ENCODE measurements at regions not wholly inside any gene's neighbourhood (a gene's known extent, or its start where the extent isn't known, plus 50 kb on each side); places are given as distances from the start of the nearest gene placed in this dataset.
"Not testable (repeated sequence)": the region's sequence is repeated elsewhere in the genome, so short reads cannot be mapped to it uniquely, and the experiment has no call there.

- DNase-seq (ENCODE audit: low spot score), result no peak
Measured at GRCh38 chr12:9367828-9368227, 159.6 kb upstream of the PZP start.

GRCh38 chr12:9367201-9367600 is 159.0 kb upstream of the PZP start:
- no peak for DNase-seq (ENCODE audit: low spot score)

GRCh38 chr12:9365296-9365695 is 157.1 kb upstream of the PZP start:
- DNase-seq (ENCODE audit: low spot score), result no peak

DNA sequence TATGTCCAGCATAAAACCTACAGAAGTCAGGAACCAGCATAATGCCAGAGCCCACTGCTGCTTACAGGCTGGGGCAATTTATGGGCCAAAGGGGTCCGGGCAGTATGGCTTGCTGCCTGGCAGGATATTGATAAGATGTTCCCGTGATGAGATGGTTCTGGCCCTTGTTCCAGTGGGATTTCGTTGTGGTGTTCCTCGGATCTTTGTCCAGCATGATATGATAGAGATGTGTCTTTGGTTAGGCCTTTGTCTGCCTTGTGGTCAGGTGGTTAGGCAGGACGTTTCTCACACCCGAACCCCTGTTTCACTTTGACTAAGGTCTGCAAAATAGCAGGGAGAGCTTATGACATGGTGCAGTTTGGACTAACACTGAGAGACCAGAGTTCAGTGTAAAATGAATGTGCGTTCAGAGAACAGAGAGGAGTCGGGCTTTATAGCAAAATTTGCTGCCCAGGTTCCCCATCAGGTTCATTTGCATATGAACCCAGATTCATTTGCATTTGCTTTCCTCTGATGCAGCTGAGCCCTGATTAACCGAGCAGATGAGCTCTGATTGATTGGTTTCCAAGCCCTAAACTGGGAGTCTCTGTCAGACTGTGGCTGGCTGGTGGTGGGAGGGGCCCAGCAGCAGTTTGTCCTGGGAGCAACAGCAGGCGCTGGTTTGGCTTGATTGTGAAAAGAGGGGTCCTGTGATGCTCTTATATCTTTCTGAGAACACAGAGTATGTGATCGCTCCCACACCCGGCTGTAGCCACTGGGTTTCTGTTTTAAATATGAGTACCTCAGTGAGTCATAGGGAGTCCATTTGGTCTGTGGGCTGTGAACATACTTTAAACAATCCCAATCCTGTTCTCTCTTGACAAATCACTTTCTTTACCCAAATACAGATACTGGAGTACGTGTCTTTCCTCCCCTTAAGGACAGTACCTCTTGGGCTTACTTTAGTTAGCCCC is 156.3 kb upstream of the PZP start:
- no peak for DNase-seq (ENCODE audit: low spot score)

- DNase-seq (ENCODE audit: low spot score), result no peak
Measured at GRCh38 chr12:9363145-9363544, 154.9 kb upstream of the PZP start.

GRCh38 chr12:9361879-9362326 is 153.7 kb upstream of the PZP start:
- no peak for DNase-seq (ENCODE audit: low spot score)

GRCh38 chr12:9354009-9354754 is 146.0 kb upstream of the PZP start:
- DNase-seq (ENCODE audit: low spot score), result not testable (repeated sequence)

GRCh38 chr12:9351136-9351535 is 142.9 kb upstream of the PZP start:
- no peak for DNase-seq (ENCODE audit: low spot score)

GRCh38 chr12:9349888-9350885 is 142.0 kb upstream of the PZP start:
- DNase-seq (ENCODE audit: low spot score), result no peak

DNA sequence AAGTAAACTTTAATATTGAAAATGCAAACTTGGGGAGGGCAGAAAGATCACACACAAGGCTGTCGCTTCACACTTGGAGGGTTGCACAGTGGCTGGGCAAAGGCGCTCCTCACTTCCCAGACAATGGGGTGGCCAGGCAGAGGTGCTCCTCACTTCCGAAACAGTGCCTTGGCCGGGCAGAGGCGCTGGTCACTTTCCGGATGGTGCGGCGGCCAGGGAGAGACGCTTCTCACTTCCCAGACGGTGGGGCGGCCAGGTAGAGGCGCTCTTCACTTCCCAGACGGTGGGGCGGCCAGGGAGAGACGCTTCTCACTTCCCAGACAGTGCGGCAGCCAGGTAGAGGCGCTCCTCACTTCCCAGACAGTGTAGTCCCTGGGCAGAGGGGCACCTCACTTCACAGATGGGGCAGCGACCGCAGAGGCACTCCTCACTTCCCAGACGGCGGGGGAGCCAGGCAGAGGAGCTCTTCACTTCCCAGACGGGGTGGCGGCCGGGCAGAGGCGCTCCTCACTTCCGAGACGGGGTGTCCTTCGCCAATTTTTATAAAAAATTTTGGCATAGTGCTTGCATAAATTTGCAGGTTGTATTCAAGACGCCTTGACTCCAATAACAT is 140.8 kb upstream of the PZP start:
- no peak for DNase-seq (ENCODE audit: low spot score)

DNA sequence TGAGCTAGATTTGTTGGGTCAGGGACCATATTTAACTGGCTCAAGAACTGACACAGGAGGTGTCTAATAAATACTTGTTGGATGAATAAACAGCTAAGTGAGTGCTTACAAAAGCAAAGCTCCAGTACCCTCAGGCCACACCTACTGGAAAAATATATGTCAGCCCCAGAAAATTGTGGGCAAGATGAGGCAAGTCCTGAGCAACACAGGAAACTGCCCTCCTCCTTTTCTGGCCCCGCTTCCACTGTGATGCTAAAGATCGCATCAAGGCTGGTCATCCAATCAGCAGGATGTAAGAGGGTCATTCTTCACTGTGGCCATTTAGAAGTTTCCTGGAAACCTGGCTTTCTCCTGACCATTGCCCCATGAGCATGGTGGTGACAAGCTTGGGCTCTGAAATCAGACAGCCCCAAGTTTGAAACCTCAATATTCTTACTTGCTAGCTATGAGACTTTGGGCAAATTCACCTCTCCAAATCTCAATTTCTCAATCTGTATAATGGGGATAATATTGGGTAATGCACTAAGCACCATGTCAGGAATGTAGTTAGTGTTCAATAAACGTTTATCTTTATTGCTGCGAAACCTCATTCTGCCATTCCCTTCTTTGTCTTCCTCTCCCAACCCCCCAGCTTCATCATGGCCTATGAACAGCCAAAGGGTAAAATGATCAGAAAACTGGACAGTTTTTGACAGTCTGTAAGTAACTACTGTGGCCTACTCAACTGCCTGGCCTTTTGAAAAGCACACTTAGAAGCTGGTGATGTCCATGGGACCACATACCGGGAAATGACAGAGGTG is 139.3 kb upstream of the PZP start:
- no peak for DNase-seq (ENCODE audit: low spot score)

DNA sequence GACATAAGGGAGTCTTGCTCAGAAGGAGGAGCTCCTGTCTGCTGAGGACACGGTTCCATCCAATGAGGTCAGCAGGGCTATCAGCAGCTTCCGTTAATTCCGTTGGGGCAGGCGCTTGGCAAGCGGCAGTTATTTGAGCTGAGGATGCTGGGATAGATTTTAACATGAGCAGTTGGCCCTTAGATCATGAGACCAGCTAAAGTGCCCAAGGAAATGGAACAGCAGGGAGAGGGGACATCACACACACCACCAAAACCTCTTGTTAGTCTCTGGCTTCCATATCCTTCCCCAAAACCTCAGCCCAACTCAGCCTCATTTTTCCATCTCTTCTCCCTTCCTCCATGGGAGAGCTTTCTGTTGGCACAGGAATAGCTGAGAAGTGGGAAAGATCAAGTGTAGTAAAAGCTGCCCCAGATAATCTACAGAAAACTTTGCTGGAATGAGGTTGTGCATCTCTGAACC is 138.7 kb upstream of the PZP start:
- no peak for DNase-seq (ENCODE audit: low spot score)

GRCh38 chr12:9345171-9345570 is 137.0 kb upstream of the PZP start:
- DNase-seq (ENCODE audit: low spot score), result no peak

DNA sequence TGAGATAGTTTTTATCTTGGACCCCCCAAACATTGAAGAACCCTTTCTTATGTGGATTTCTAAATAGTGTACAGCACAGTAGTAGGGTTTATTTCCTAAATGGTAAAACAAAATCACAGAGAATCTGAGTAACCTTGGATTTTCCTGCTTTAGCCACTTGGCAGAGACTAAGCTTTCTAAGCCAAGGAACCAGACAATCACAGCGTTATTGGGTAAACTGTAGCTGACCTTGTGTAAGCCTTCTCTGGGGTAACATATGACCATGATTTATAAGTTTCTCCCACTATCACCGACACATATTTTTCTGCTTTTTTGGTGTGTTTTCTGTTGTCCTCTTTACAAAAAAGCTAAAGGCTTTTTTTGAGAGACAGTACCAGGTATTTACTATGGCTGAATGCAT is 136.3 kb upstream of the PZP start:
- DNase-seq (ENCODE audit: low spot score), result no peak

DNA sequence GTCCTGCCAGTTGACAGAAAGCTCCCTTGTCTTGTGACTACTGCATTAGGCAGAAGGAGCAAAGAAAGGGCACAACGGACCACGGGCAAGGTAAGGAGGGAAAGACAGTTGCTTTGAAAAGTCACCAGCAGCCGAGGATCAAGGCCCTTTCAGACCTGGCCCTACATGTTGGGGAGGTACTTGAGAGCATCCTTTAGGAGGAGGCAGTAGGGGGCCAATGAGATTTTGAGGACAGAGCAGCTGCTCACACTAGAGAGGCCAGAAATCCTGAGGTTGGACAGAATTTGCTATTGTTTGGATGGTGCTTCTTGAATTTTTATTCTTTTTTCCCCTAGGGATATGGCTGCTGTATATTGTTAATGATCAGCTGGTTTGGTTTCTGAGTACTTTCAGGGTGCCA is 135.5 kb upstream of the PZP start:
- DNase-seq (ENCODE audit: low spot score), result no peak

DNA sequence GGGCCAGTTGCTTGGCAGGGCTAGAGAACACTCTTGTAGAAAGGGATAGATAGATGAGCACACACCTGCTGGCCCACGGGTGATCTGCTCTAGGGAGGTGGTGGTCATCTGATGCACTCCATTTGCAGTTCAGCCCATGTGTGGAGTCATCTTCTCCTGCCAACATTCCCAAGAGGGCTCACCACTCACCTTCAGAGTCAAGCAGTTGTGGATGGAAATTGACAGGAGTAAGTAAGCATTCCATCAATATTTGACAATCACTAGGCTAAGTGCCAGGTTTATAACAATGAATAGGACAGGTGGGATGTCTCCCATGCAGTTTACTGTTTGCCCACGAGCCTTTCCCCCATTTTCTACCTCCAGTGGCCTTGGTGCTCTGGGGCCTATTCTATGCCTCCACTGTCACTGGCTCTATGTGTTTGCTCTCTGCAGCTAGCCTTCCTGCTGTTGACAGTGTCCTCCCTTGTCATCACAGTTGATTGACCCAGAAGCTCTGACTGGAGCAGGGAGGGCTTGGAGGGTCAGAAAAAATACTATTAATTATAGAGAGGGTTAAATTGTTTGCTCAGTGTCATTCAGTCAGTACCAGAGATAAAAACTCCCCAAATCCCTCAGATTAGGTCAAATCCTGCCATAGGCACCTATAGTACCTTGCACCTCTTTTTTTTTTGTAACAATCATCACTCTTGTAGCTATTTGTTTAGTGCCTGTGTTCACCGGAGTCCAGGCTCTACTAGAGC is 134.6 kb upstream of the PZP start:
- DNase-seq (ENCODE audit: low spot score), result no peak

GRCh38 chr12:9341260-9341585 is 133.0 kb upstream of the PZP start:
- no peak for DNase-seq (ENCODE audit: low spot score)

GRCh38 chr12:9340422-9341259 is 132.4 kb upstream of the PZP start:
- DNase-seq (ENCODE audit: low spot score), result no peak

DNA sequence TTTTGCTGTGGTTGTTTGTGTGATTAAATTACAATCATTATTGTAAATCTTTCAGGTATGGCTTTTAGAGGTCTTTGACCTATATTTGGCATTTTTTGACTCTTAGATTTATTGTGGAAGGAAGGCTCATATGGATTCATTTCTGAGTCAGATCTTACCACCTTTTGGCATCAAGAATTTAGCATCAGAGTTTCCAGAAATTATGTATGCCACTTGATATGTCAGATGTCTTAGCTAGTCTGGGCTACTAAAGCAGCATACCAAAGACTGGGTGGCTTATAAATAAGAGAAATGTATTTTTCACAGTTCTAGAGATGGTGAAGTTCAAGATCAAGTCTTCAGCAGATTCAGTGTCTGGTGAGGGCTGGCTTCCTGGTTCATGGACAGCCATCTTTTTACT is 129.5 kb upstream of the PZP start:
- no peak for DNase-seq (ENCODE audit: low spot score)

Data from D341Med (cell line).